GM21717 (cell line): ENCODE measurements at regions not wholly inside any gene's neighbourhood (a gene's known extent, or its start where the extent isn't known, plus 50 kb on each side); places are given as distances from the start of the nearest gene placed in this dataset.
"Not testable (repeated sequence)": the region's sequence is repeated elsewhere in the genome, so short reads cannot be mapped to it uniquely, and the experiment has no call there.

ENCODE experiments used
- ATAC-seq: cut with Tn5 transposase; IDR thresholded peaks from one replicate; pipeline ENCODE4 v1.9.1; 2021; ENCODE audit warnings: mild to moderate bottlenecking, moderate library complexity; ENCODE audit not compliant: unreplicated experiment

GRCh38 chr9:28073270-28073669, 500.0 kb upstream of the C9orf72 start:
- no peak for ATAC-seq

- ATAC-seq = no peak
Observed at GRCh38 chr9:28079677-28080076, 506.4 kb upstream of the C9orf72 start.

- no peak for ATAC-seq
Observed at GRCh38 chr9:28082671-28083070, 509.4 kb upstream of the C9orf72 start.

- ATAC-seq = no peak
Observed at GRCh38 chr9:28086881-28087280, 513.6 kb upstream of the C9orf72 start.

- ATAC-seq = no peak
Observed at GRCh38 chr9:28092981-28093936, 520.0 kb upstream of the C9orf72 start.

GRCh38 chr9:28101509-28101908, 528.2 kb upstream of the C9orf72 start:
- ATAC-seq = no peak

- ATAC-seq = no peak
Observed at GRCh38 chr9:28105001-28105400, 531.7 kb upstream of the C9orf72 start.

- no peak for ATAC-seq
Observed at GRCh38 chr9:28120184-28120583, 546.9 kb upstream of the C9orf72 start.

- no peak for ATAC-seq
Observed at GRCh38 chr9:28120626-28121025, 547.3 kb upstream of the C9orf72 start.

- no peak for ATAC-seq
Observed at GRCh38 chr9:28121366-28121765, 548.1 kb upstream of the C9orf72 start.

GRCh38 chr9:28124917-28125316, 551.6 kb upstream of the C9orf72 start:
- no peak for ATAC-seq

GRCh38 chr9:28127101-28127500, 553.8 kb upstream of the C9orf72 start:
- no peak for ATAC-seq

- ATAC-seq = no peak
Observed at GRCh38 chr9:28134446-28134976, 561.2 kb upstream of the C9orf72 start.

- ATAC-seq = no peak
Observed at GRCh38 chr9:28135549-28135948, 562.3 kb upstream of the C9orf72 start.

GRCh38 chr9:28136113-28136512, 562.8 kb upstream of the C9orf72 start:
- no peak for ATAC-seq

- not testable (repeated sequence) for ATAC-seq
Observed at GRCh38 chr9:28147430-28147829, 574.1 kb upstream of the C9orf72 start.

- ATAC-seq = not testable (repeated sequence)
Observed at GRCh38 chr9:28147923-28148597, 574.8 kb upstream of the C9orf72 start.

GRCh38 chr9:28149361-28150050, 576.2 kb upstream of the C9orf72 start:
- not testable (repeated sequence) for ATAC-seq

- ATAC-seq = no peak
Observed at GRCh38 chr9:28155067-28155466, 581.8 kb upstream of the C9orf72 start.

- no peak for ATAC-seq
Observed at GRCh38 chr9:28155671-28156070, 582.4 kb upstream of the C9orf72 start.

- ATAC-seq = no peak
Observed at GRCh38 chr9:28158451-28158850, 585.2 kb upstream of the C9orf72 start.
